MG63 (cell line): ENCODE measurements at regions not wholly inside any gene's neighbourhood (a gene's known extent, or its start where the extent isn't known, plus 50 kb on each side); places are given as distances from the start of the nearest gene placed in this dataset.

ENCODE experiments used
- DNase-seq: peaks from one replicate; pipeline ENCODE4 v3.0.0-alpha.2; 2020
- H3K27me3 ChIP-seq: fragments of 250-450 bp; sonication (Bioruptor Pico); 2 replicates; pipeline ENCODE4 v1.5.1; 2020; ENCODE audit warnings: mild to moderate bottlenecking, moderate library complexity
- H3K36me3 ChIP-seq: fragments of 250-450 bp; sonication (Bioruptor Pico); 2 replicates; pipeline ENCODE4 v1.5.1; 2020; ENCODE audit warnings: mild to moderate bottlenecking, moderate library complexity
- H3K4me3 ChIP-seq: fragments of 250-450 bp; sonication (Bioruptor Pico); 2 replicates; pipeline ENCODE4 v1.5.1; 2020; ENCODE audit warnings: mild to moderate bottlenecking, moderate library complexity
- H3K9me3 ChIP-seq: fragments of 250-450 bp; sonication (Bioruptor Pico); 2 replicates; pipeline ENCODE4 v1.5.1; 2020; ENCODE audit warnings: mild to moderate bottlenecking, moderate library complexity

- Histone ChIP-seq H3K9me3 (no peaks in the 10 kb centered on the region), H3K27me3 (peaks cover 14% of the 10 kb centered on the region), H3K36me3 (no peaks in the 10 kb centered on the region), H3K4me3 (no peak overlapping the region)
- no peak for DNase-seq
Observed at GRCh38 chr1:244224487-244225430, 173.7 kb downstream of the ZBTB18 start.

- Histone ChIP-seq H3K9me3 (no peaks in the 10 kb centered on the region), H3K27me3 (peaks cover 4% of the 10 kb centered on the region; the same call in 1 of the 2 replicates), H3K4me3 (no peak overlapping the region), H3K36me3 (no peaks in the 10 kb centered on the region)
- peak; percentile 37 for DNase-seq
Observed at GRCh38 chr1:244226435-244226834, 175.4 kb downstream of the ZBTB18 start.

GRCh38 chr1:244230470-244230869 lies 179.4 kb downstream of the ZBTB18 start:
- Histone ChIP-seq H3K36me3 (no peaks in the 10 kb centered on the region), H3K4me3 (no peak overlapping the region), H3K27me3 (peaks cover 5% of the 10 kb centered on the region; the same call in 1 of the 2 replicates), H3K9me3 (no peaks in the 10 kb centered on the region)
- no peak for DNase-seq

- H3K4me3 ChIP-seq, result no peak overlapping the region; the same call in 1 of the 2 replicates
- H3K36me3 ChIP-seq, result no peaks in the 10 kb centered on the region
- H3K9me3 ChIP-seq, result no peaks in the 10 kb centered on the region
- H3K27me3 ChIP-seq, result peaks cover 5% of the 10 kb centered on the region; the same call in 1 of the 2 replicates
- peak; percentile 46 for DNase-seq
Observed at GRCh38 chr1:244231193-244231571, 180.1 kb downstream of the ZBTB18 start.

- peak; percentile 24 for DNase-seq
- H3K4me3 ChIP-seq, result peak overlapping the region; percentile 9
Observed at GRCh38 chr1:244231572-244232315, 180.7 kb downstream of the ZBTB18 start.

GRCh38 chr1:244234009-244234643 lies 183.0 kb downstream of the ZBTB18 start:
- peaks cover 5% of the 10 kb centered on the region; the same call in 1 of the 2 replicates for H3K27me3 ChIP-seq
- no peaks in the 10 kb centered on the region for H3K36me3 ChIP-seq
- no peaks in the 10 kb centered on the region for H3K9me3 ChIP-seq
- DNase-seq, result no peak
- no peak overlapping the region for H3K4me3 ChIP-seq

More at GRCh38 chr1:244231572-244232315, 180.7 kb downstream of the ZBTB18 start:
- no peaks in the 10 kb centered on the region for H3K9me3 ChIP-seq
- H3K27me3 ChIP-seq, result peaks cover 5% of the 10 kb centered on the region; the same call in 1 of the 2 replicates
- no peaks in the 10 kb centered on the region for H3K36me3 ChIP-seq

- no peaks in the 10 kb centered on the region for H3K36me3 ChIP-seq
Observed at GRCh38 chr1:244235157-244235556, 184.1 kb downstream of the ZBTB18 start.

GRCh38 chr1:244236101-244236500 lies 185.0 kb downstream of the ZBTB18 start:
- DNase-seq, result no peak
- Histone ChIP-seq H3K36me3 (no peaks in the 10 kb centered on the region), H3K27me3 (peaks cover 5% of the 10 kb centered on the region; the same call in 1 of the 2 replicates), H3K4me3 (no peak overlapping the region), H3K9me3 (no peaks in the 10 kb centered on the region)

More at GRCh38 chr1:244235157-244235556, 184.1 kb downstream of the ZBTB18 start:
- no peaks in the 10 kb centered on the region for H3K9me3 ChIP-seq
- peaks cover 5% of the 10 kb centered on the region; the same call in 1 of the 2 replicates for H3K27me3 ChIP-seq
- peak; percentile 37 for DNase-seq
- H3K4me3 ChIP-seq, result no peak overlapping the region

GRCh38 chr1:244236721-244237120 lies 185.6 kb downstream of the ZBTB18 start:
- Histone ChIP-seq H3K36me3 (no peaks in the 10 kb centered on the region), H3K9me3 (no peaks in the 10 kb centered on the region), H3K27me3 (peaks cover 5% of the 10 kb centered on the region; the same call in 1 of the 2 replicates), H3K4me3 (no peak overlapping the region)
- DNase-seq, result no peak

GRCh38 chr1:244237445-244237844 lies 186.4 kb downstream of the ZBTB18 start:
- Histone ChIP-seq H3K9me3 (no peaks in the 10 kb centered on the region), H3K27me3 (no peaks in the 10 kb centered on the region), H3K36me3 (no peaks in the 10 kb centered on the region), H3K4me3 (no peak overlapping the region)
- no peak for DNase-seq

GRCh38 chr1:244239261-244239770 lies 188.2 kb downstream of the ZBTB18 start:
- no peak for DNase-seq
- Histone ChIP-seq H3K4me3 (no peak overlapping the region), H3K9me3 (no peaks in the 10 kb centered on the region), H3K27me3 (peaks cover 4% of the 10 kb centered on the region), H3K36me3 (no peaks in the 10 kb centered on the region)

GRCh38 chr1:244241438-244241837 lies 190.4 kb downstream of the ZBTB18 start:
- peaks cover 13% of the 10 kb centered on the region for H3K27me3 ChIP-seq
- H3K4me3 ChIP-seq, result no peak overlapping the region
- no peaks in the 10 kb centered on the region for H3K9me3 ChIP-seq
- H3K36me3 ChIP-seq, result no peaks in the 10 kb centered on the region
- no peak for DNase-seq

- no peaks in the 10 kb centered on the region for H3K9me3 ChIP-seq
- H3K27me3 ChIP-seq, result peaks cover 13% of the 10 kb centered on the region
- DNase-seq, result no peak
- H3K36me3 ChIP-seq, result no peaks in the 10 kb centered on the region
- no peak overlapping the region for H3K4me3 ChIP-seq
Observed at GRCh38 chr1:244242446-244242845, 191.4 kb downstream of the ZBTB18 start.

- Histone ChIP-seq H3K36me3 (no peaks in the 10 kb centered on the region), H3K27me3 (peaks cover 13% of the 10 kb centered on the region), H3K4me3 (no peak overlapping the region), H3K9me3 (no peaks in the 10 kb centered on the region)
- DNase-seq, result no peak
Observed at GRCh38 chr1:244246334-244246733, 195.3 kb downstream of the ZBTB18 start.

GRCh38 chr1:244248426-244248825 lies 197.3 kb downstream of the ZBTB18 start:
- H3K9me3 ChIP-seq, result no peaks in the 10 kb centered on the region
- no peak for DNase-seq
- no peak overlapping the region for H3K4me3 ChIP-seq
- peaks cover 13% of the 10 kb centered on the region for H3K27me3 ChIP-seq
- no peaks in the 10 kb centered on the region for H3K36me3 ChIP-seq

GRCh38 chr1:244252211-244252610 lies 199.5 kb downstream of the ADSS2 start:
- H3K36me3 ChIP-seq, result no peaks in the 10 kb centered on the region
- H3K4me3 ChIP-seq, result no peak overlapping the region
- H3K27me3 ChIP-seq, result no peaks in the 10 kb centered on the region
- DNase-seq, result no peak
- H3K9me3 ChIP-seq, result no peaks in the 10 kb centered on the region
